Aorta (tissue), 5 donors: ENCODE measurements at regions not wholly inside any gene's neighbourhood (a gene's known extent, or its start where the extent isn't known, plus 50 kb on each side); places are given as distances from the start of the nearest gene placed in this dataset.

Source experiments
- ATAC-seq: fragments of 200-7000 bp; cut with Tn5 transposase; one replicate; pipeline ENCODE4 v1.9.1; 2022; ENCODE audit warnings: moderate library complexity; ENCODE audit not compliant: low FRiP score
- DNase-seq, 2 donors: peaks; one replicate each; pipeline ENCODE4 v3.0.0-alpha.2; 2020
- H3K27ac ChIP-seq, 2 donors: one replicate each; pipeline ENCODE4 v1.5.1; 2013; ENCODE audit warnings: low read length in 2 of 2, mild to moderate bottlenecking in 2 of 2, moderate library complexity in 2 of 2, control low read depth in 1 of 2, inconsistent platforms in 1 of 2, low read depth in 1 of 2
- H3K27me3 ChIP-seq, 2 donors: one replicate each; pipeline ENCODE4 v1.6.1; 2013; ENCODE audit warnings: control low read depth in 1 of 2, low read length in 1 of 2, mild to moderate bottlenecking in 1 of 2, moderate library complexity in 1 of 2; ENCODE audit not compliant: insufficient read depth in 2 of 2, control insufficient read depth in 1 of 2
- H3K36me3 ChIP-seq, 2 donors: one replicate each; pipeline ENCODE4 v1.6.1; 2013; ENCODE audit warnings: control low read depth in 1 of 2, low read length in 1 of 2, mild to moderate bottlenecking in 1 of 2; ENCODE audit not compliant: insufficient read depth in 2 of 2, control insufficient read depth in 1 of 2
- H3K4me1 ChIP-seq, 2 donors: one replicate each; pipeline ENCODE4 v1.6.1; 2013; ENCODE audit warnings: low read length in 2 of 2, control low read depth in 1 of 2, mild to moderate bottlenecking in 1 of 2, moderate library complexity in 1 of 2; ENCODE audit not compliant: insufficient read depth in 2 of 2, control insufficient read depth in 1 of 2
- H3K4me3 ChIP-seq, 2 donors: one replicate each; pipeline ENCODE4 v1.5.1; 2013; ENCODE audit warnings: low read length in 2 of 2, control low read depth in 1 of 2, mild to moderate bottlenecking in 1 of 2
- H3K9me3 ChIP-seq: one replicate; pipeline ENCODE4 v1.6.1; 2013; ENCODE audit warnings: mild to moderate bottlenecking, low read length; ENCODE audit not compliant: control insufficient read depth
- WGBS, 2 donors: extraction: QIAGEN DNeasy Blood & Tissue Kit; methylation state at CpG; one replicate each; pipeline ENCODE4 v1.1.7; 2013; 5-methylcytosine and 5-hydroxymethylcytosine counted together
- intact Hi-C, 2 donors: fragments of 100-400 bp; cut with DNase I; formaldehyde crosslinking; loops; one replicate each; pipeline versions ENCODE4 v1.14.2 to v1.15.0; 2022
- donor health status: healthy with polysubstance abuse.
- donor health status: Bipolar disorder and iron deficiency.
- donor health status: DM: no; HTN: no; CAD: no.
- donor health status: DM: no; HTN: no; CAD: no.
- donor health status: DM: yes; HTN: yes; CAD: no.

DNA sequence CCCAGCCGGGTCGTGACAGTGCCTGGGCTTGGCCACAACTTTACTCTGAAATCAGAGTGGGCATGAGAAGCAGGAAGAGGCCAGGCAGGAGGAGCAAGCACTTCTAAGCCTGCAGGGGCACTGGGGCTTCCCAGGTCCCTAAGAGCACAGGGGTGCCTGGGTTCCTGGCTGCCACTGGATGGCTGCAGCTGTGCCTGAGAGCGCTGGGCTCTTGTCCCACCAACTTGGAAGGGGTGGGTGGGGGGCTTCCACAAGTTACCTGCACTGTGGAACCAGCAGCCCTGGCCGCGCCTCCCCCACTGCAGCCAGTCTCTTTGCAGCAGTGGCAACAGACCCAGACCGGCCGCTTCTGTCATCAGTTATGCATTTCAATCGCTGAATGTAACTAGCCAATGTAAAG is 434.7 kb upstream of the GRM3 start:
- peak in 1 of 2 donors; percentile 43 for DNase-seq
- Histone ChIP-seq H3K36me3 (no peaks in the 10 kb centered on the region), H3K9me3 (peaks cover 2% of the 10 kb centered on the region), H3K27me3 (no peaks in the 10 kb centered on the region), H3K4me1 (no peaks in the 10 kb centered on the region), H3K27ac (no peak overlapping the region), H3K4me3 (no peak overlapping the region)
- WGBS, 2 donors = 47 to 57% methylated on average over 8 of the region's 8 CpGs
- intact Hi-C loops = no loop called here
- peak; percentile 29 for ATAC-seq

- no peak overlapping the region for H3K27ac ChIP-seq
- H3K27me3 ChIP-seq = no peaks in the 10 kb centered on the region
- H3K4me3 ChIP-seq = no peak overlapping the region
- no peak for DNase-seq
- 88 to 93% methylated on average over 3 of the region's 3 CpGs for WGBS, 2 donors
- H3K9me3 ChIP-seq = peaks cover 3% of the 10 kb centered on the region
- H3K36me3 ChIP-seq = no peaks in the 10 kb centered on the region
- H3K4me1 ChIP-seq = no peaks in the 10 kb centered on the region
- ATAC-seq = peak; percentile 62
- intact Hi-C loops = no loop called here
Measured at GRCh38 chr7:86207740-86208139, 436.0 kb upstream of the GRM3 start.

GRCh38 chr7:86202833-86203232 is 440.9 kb upstream of the GRM3 start:
- Histone ChIP-seq H3K9me3 (peaks cover 10% of the 10 kb centered on the region), H3K4me1 (no peaks in the 10 kb centered on the region), H3K27ac (no peak overlapping the region), H3K36me3 (no peaks in the 10 kb centered on the region), H3K4me3 (no peak overlapping the region), H3K27me3 (no peaks in the 10 kb centered on the region)
- ATAC-seq = no peak
- WGBS, 2 donors = 47 to 49% methylated on average over 3 of the region's 3 CpGs
- peak in 1 of 2 donors; percentile 31 for DNase-seq
- intact Hi-C loops = no loop called here

DNA sequence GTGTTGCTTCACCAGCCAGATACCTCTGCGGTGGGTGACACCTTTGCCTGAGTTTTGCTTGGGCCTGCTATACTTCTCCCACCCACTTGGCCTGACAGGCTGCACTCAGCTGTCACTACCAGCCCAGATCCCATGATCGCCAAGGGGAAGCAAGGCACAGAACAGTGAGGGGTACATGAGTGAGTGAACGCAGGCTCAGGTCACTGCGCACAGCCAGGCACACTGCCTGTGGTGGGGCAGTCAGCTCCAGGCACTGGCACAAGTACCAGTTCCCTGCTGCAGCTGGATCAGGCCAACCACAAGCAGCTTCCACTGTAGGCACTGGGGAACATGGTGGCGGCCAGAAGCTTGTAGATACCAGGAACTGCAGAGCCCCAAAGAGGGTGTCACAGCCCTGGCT is 441.9 kb upstream of the GRM3 start:
- WGBS, 2 donors = 90 to 92% methylated on average over 5 of the region's 5 CpGs
- ATAC-seq = peak; percentile 38

GRCh38 chr7:86199881-86200614 is 443.7 kb upstream of the GRM3 start:
- no peak overlapping the region for H3K4me3 ChIP-seq
- ATAC-seq (no peak), DNase-seq (no peak)
- no peaks in the 10 kb centered on the region for H3K4me1 ChIP-seq
- peaks cover 9% of the 10 kb centered on the region for H3K9me3 ChIP-seq
- no peaks in the 10 kb centered on the region for H3K27me3 ChIP-seq
- no peak overlapping the region for H3K27ac ChIP-seq
- H3K36me3 ChIP-seq = no peaks in the 10 kb centered on the region
- 48 to 49% methylated on average over 3 of the region's 3 CpGs for WGBS, 2 donors
- intact Hi-C loops = no loop called here

More for the DNA sequence above, 441.9 kb upstream of the GRM3 start:
- no peaks in the 10 kb centered on the region for H3K4me1 ChIP-seq
- intact Hi-C loops = no loop called here
- H3K36me3 ChIP-seq = no peaks in the 10 kb centered on the region
- H3K27ac ChIP-seq = no peak overlapping the region
- peaks cover 9% of the 10 kb centered on the region for H3K9me3 ChIP-seq
- no peaks in the 10 kb centered on the region for H3K27me3 ChIP-seq
- H3K4me3 ChIP-seq = no peak overlapping the region
- DNase-seq = peak in 1 of 2 donors; percentile 30

- no peak overlapping the region for H3K27ac ChIP-seq
Measured at GRCh38 chr7:86190351-86190750, 453.4 kb upstream of the GRM3 start.

GRCh38 chr7:86181474-86181873 is 462.2 kb upstream of the GRM3 start:
- 57 to 75% methylated on average over 3 of the region's 3 CpGs for WGBS, 2 donors
- intact Hi-C loops = no loop called here

More at GRCh38 chr7:86190351-86190750, 453.4 kb upstream of the GRM3 start:
- DNase-seq = no peak
- Histone ChIP-seq H3K9me3 (no peaks in the 10 kb centered on the region), H3K4me1 (no peaks in the 10 kb centered on the region), H3K27me3 (no peaks in the 10 kb centered on the region), H3K36me3 (no peaks in the 10 kb centered on the region), H3K4me3 (no peak overlapping the region)
- ATAC-seq = no peak
- intact Hi-C loops = no loop called here

DNA sequence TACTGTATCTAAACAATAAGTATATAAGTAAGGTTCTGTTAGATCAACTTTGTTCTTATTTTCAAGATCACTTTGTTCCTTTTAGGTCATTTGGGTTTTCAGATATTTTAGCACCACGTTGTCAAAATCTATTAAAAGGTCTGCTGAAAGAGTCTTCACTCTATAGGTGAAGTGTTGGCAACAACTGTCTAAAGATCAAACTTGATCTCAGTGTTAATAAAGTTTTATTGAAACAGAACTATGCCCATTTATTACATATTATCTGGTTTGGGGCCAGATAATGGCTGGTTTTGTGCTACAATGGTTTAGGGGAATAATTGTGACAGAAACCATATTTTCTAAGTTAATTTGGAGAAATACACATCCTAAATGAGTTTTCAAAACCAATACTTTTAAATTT is 478.9 kb upstream of the GRM3 start:
- H3K36me3 ChIP-seq = no peaks in the 10 kb centered on the region
- no peak for DNase-seq
- no peak overlapping the region for H3K27ac ChIP-seq
- no peaks in the 10 kb centered on the region for H3K4me1 ChIP-seq
- intact Hi-C loops = no loop called here
- no peak for ATAC-seq
- H3K9me3 ChIP-seq = no peaks in the 10 kb centered on the region
- no peaks in the 10 kb centered on the region for H3K27me3 ChIP-seq
- WGBS, 2 donors = 76 to 84% methylated on average over 1 of the region's 1 CpG
- no peak overlapping the region for H3K4me3 ChIP-seq

More at GRCh38 chr7:86181474-86181873, 462.2 kb upstream of the GRM3 start:
- H3K4me3 ChIP-seq = no peak overlapping the region
- H3K9me3 ChIP-seq = no peaks in the 10 kb centered on the region
- no peaks in the 10 kb centered on the region for H3K27me3 ChIP-seq
- no peak for DNase-seq
- no peak for ATAC-seq
- H3K27ac ChIP-seq = no peak overlapping the region
- no peaks in the 10 kb centered on the region for H3K36me3 ChIP-seq
- no peaks in the 10 kb centered on the region for H3K4me1 ChIP-seq

GRCh38 chr7:86158111-86158510 is 485.6 kb upstream of the GRM3 start:
- no peak for DNase-seq
- Histone ChIP-seq H3K36me3 (no peaks in the 10 kb centered on the region), H3K9me3 (no peaks in the 10 kb centered on the region), H3K27me3 (no peaks in the 10 kb centered on the region), H3K27ac (no peak overlapping the region), H3K4me1 (no peaks in the 10 kb centered on the region), H3K4me3 (no peak overlapping the region)
- ATAC-seq = peak; percentile 11
- WGBS, 2 donors = 92 to 96% methylated on average over 4 of the region's 4 CpGs
- intact Hi-C loops = no loop called here
